Activated CD8-positive, alpha-beta T cell treated with anti-CD3 and anti-CD28 coated beads for 36 hours (primary cell): ENCODE measurements at regions not wholly inside any gene's neighbourhood (a gene's known extent, or its start where the extent isn't known, plus 50 kb on each side); places are given as distances from the start of the nearest gene placed in this dataset.

ENCODE experiments used
- ATAC-seq: fragments of 200-7000 bp; cut with Tn5 transposase; one replicate; pipeline ENCODE4 v1.10.0; 2021; ENCODE audit warnings: mild to moderate bottlenecking, moderate library complexity
- CTCF ChIA-PET: fragments of 350-600 bp; sonication (Branson Sonifier 250); formaldehyde crosslinking; loops from one replicate; lab custom pipeline; 2021; ENCODE audit warnings: antibody characterized with exemption; lab: Charles Lee
- POLR2A ChIA-PET: fragments of 350-600 bp; sonication (Branson Sonifier 250); formaldehyde crosslinking; loops from one replicate; lab custom pipeline; 2021; ENCODE audit warnings: antibody characterized with exemption; lab: Charles Lee
- DNase-seq: peaks from one replicate; pipeline ENCODE4 v3.0.0-alpha.2; 2020
- H3K27ac Mint-ChIP-seq: one replicate; pipeline ENCODE4 v1.8.0; 2021; ENCODE audit warnings: mild to moderate bottlenecking, mixed read lengths
- H3K27me3 Mint-ChIP-seq: one replicate; pipeline ENCODE4 v1.8.0; 2021; ENCODE audit warnings: mixed read lengths
- H3K36me3 Mint-ChIP-seq: one replicate; pipeline ENCODE4 v1.8.0; 2021; ENCODE audit warnings: low read depth, mixed read lengths
- H3K4me1 Mint-ChIP-seq: one replicate; pipeline ENCODE4 v1.8.0; 2021; ENCODE audit warnings: low read depth, mixed read lengths
- H3K4me3 Mint-ChIP-seq: one replicate; pipeline ENCODE4 v1.8.0; 2021; ENCODE audit warnings: mild to moderate bottlenecking, moderate library complexity, mixed read lengths
- H3K9me3 Mint-ChIP-seq: one replicate; pipeline ENCODE4 v1.8.0; 2021; ENCODE audit warnings: mixed read lengths
- intact Hi-C: fragments of 100-400 bp; cut with micrococcal nuclease; formaldehyde crosslinking; loops from one replicate; pipeline ENCODE4 v1.10.0; 2022
- TF ChIP-seq, protein P1 (sequence below): fragments of 200-600 bp; IDR thresholded peaks from one replicate; pipeline ENCODE4 v1.8.0; 2022; ENCODE audit warnings: antibody characterized with exemption, mild to moderate bottlenecking

DNA sequence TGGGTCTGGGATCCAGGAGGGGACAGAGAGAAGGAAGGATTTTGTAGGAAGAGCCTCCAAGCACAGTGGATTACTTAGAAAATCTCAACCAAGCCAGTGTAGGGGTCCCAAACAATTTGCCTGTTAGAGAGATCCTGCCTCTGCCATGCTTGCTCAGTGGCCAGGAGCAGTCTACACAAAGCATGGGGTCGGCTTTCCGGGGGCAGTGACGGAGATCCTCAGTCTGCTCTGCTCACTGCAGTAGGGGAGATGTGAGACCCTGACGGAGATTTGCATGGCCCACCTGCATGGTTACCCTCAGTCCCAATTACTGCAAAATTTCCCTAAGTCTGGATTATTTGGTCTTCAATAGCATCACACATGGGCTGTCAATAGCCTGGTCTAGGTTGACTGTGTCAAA, 385.2 kb downstream of the CMPK2 start:
- CTCF ChIA-PET: no interaction called here
- TF ChIP-seq, protein P1, sequence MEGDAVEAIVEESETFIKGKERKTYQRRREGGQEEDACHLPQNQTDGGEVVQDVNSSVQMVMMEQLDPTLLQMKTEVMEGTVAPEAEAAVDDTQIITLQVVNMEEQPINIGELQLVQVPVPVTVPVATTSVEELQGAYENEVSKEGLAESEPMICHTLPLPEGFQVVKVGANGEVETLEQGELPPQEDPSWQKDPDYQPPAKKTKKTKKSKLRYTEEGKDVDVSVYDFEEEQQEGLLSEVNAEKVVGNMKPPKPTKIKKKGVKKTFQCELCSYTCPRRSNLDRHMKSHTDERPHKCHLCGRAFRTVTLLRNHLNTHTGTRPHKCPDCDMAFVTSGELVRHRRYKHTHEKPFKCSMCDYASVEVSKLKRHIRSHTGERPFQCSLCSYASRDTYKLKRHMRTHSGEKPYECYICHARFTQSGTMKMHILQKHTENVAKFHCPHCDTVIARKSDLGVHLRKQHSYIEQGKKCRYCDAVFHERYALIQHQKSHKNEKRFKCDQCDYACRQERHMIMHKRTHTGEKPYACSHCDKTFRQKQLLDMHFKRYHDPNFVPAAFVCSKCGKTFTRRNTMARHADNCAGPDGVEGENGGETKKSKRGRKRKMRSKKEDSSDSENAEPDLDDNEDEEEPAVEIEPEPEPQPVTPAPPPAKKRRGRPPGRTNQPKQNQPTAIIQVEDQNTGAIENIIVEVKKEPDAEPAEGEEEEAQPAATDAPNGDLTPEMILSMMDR: no peak
- ATAC-seq (no peak), DNase-seq (no peak)
- intact Hi-C loops: no loop called here
- no peaks in the 10 kb centered on the region for H3K9me3 Mint-ChIP-seq
- H3K27me3 Mint-ChIP-seq: no peaks in the 10 kb centered on the region
- POLR2A ChIA-PET: no interaction called here
- H3K36me3 Mint-ChIP-seq: no peaks in the 10 kb centered on the region
- no peaks in the 10 kb centered on the region for H3K4me1 Mint-ChIP-seq
- no peak overlapping the region for H3K4me3 Mint-ChIP-seq
- no peak overlapping the region for H3K27ac Mint-ChIP-seq

DNA sequence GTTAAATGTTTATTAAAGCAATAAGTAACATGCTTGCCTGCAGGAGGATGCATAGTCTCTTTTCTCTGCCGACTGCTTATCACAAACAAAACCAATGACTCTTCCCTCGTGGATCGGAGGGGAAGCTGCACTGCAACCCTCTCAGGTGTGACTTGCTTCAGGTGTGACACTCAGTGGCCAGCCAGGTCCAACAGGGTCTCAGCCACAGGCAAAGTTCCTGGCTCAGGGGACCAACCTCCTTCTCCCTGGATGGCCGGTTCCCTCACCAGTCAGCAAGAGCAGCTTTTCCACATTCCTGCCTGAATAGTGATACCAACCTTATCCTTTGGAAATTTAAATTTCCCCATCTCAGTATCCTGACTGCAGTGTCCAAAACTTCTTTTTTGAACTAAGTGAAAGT, 383.5 kb downstream of the CMPK2 start:
- DNase-seq (no peak), ATAC-seq (no peak)
- Mint-ChIP-seq H3K4me1 (no peaks in the 10 kb centered on the region), H3K36me3 (no peaks in the 10 kb centered on the region), H3K27me3 (no peaks in the 10 kb centered on the region), H3K27ac (no peak overlapping the region), H3K4me3 (no peak overlapping the region), H3K9me3 (no peaks in the 10 kb centered on the region)
- ChIA-PET CTCF (no interaction called here), POLR2A (no interaction called here)
- TF ChIP-seq, protein P1: no peak
- intact Hi-C loops: no loop called here

DNA sequence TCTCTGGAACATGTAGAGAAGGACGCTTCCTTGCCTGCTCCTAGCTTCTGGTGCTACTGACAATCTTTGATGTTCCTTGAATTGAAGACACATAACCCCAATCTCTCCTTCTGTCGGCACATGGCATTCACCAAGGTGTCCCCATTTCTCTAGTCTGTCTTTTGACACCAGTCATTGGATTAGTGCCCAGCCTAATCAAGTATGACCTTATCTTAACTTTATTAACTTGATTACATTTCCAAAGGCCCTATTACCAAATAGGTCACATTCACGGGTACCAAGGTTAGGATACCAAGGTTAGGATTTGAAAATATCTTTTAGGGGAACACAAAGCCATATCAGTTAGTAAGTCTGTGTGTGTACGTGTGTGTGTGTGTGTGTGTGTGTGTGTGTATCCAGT, 377.9 kb downstream of the CMPK2 start:
- ATAC-seq (no peak), DNase-seq (no peak)
- intact Hi-C loops: no loop called here
- Mint-ChIP-seq H3K4me1 (no peaks in the 10 kb centered on the region), H3K27me3 (peaks cover 3% of the 10 kb centered on the region), H3K36me3 (no peaks in the 10 kb centered on the region), H3K27ac (no peak overlapping the region), H3K4me3 (no peak overlapping the region), H3K9me3 (no peaks in the 10 kb centered on the region)
- POLR2A ChIA-PET: no interaction called here
- TF ChIP-seq, protein P1: no peak
- CTCF ChIA-PET: no interaction called here

DNA sequence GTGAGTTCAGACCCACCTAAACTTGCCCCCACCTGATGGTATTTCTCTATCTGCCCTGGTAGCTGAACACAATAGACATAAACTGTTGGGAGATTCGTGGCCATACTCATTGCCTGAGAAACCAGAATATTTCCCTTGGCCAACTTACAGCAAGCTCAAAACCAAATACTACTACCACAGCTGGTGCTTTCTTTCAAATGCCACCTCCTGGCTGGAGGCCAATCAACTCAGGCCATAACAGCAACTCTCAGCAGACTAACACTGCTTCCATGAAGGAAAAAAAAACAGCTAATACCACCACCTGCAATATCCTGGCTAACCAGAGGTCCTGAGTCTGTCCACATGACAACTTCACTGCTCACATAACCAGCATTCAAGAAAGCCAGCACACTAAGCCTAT, 373.1 kb downstream of the CMPK2 start:
- intact Hi-C loops: no loop called here
- DNase-seq (no peak), ATAC-seq (no peak)
- H3K4me3 Mint-ChIP-seq: no peak overlapping the region
- no peaks in the 10 kb centered on the region for H3K36me3 Mint-ChIP-seq
- no peaks in the 10 kb centered on the region for H3K9me3 Mint-ChIP-seq
- ChIA-PET CTCF (no interaction called here), POLR2A (no interaction called here)
- H3K4me1 Mint-ChIP-seq: no peaks in the 10 kb centered on the region
- no peak overlapping the region for H3K27ac Mint-ChIP-seq
- TF ChIP-seq, protein P1: no peak
- H3K27me3 Mint-ChIP-seq: peaks cover 3% of the 10 kb centered on the region

DNA sequence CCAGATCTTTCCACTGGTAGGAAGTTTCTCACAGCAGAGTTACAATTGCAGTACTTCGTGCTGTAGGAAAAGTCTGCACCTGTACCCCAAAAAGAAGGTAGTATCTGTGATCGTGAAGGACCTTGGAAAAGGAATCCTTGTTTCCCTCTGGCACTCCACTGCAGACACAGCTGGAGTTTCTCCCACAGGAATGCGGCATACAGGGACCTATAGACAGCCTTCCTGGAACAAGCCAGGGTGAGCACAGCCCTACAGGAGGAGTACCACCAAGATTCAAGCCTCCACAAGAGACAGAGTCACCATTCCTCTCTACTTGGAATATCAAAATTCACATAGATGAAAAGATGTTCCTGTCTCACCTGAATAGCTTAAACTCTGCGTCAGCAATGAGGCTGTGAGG, 372.4 kb downstream of the CMPK2 start:
- ChIA-PET CTCF (no interaction called here), POLR2A (no interaction called here)
- ATAC-seq (no peak), DNase-seq (no peak)
- peaks cover 3% of the 10 kb centered on the region for H3K27me3 Mint-ChIP-seq
- intact Hi-C loops: no loop called here
- no peak overlapping the region for H3K4me3 Mint-ChIP-seq
- TF ChIP-seq, protein P1: no peak
- H3K4me1 Mint-ChIP-seq: no peaks in the 10 kb centered on the region
- H3K9me3 Mint-ChIP-seq: no peaks in the 10 kb centered on the region
- H3K36me3 Mint-ChIP-seq: no peaks in the 10 kb centered on the region
- no peak overlapping the region for H3K27ac Mint-ChIP-seq
